A549 (cell line): ENCODE measurements at regions not wholly inside any gene's neighbourhood (a gene's known extent, or its start where the extent isn't known, plus 50 kb on each side); places are given as distances from the start of the nearest gene placed in this dataset.

ENCODE experiments used
- CBX8 ChIP-seq: fragments of 200-600 bp; sonication (generic); IDR thresholded peaks from 2 replicates; pipeline ENCODE4 v1.6.1; 2016
- EP300 ChIP-seq, 2 experiments: fragments of >200 bp; sonication (Bioruptor Twin); formaldehyde crosslinking; IDR thresholded peaks; 2 replicates in 1 of 2; 3 replicates in 1 of 2; pipeline ENCODE4 v1.6.1; 2016 to 2017
- FOSL2 ChIP-seq, 2 experiments: fragments of 450-650 bp in 1 of 2; fragments of >200 bp in 1 of 2; sonication (Bioruptor Twin) in 1 of 2; formaldehyde crosslinking; IDR thresholded peaks; 2 replicates each; pipeline versions ENCODE4 v1.5.0 to v1.6.1; 2016 to 2020; ENCODE audit warnings: mild to moderate bottlenecking in 1 of 2, moderate library complexity in 1 of 2
- GATA3 ChIP-seq: IDR thresholded peaks from 2 replicates; pipeline ENCODE4 v1.6.1; 2012; ENCODE audit warnings: borderline replicate concordance
- HDAC2 ChIP-seq: fragments of 200-600 bp; sonication (generic); IDR thresholded peaks from 2 replicates; pipeline ENCODE4 v1.6.1; 2016
- KDM1A ChIP-seq: fragments of 200-600 bp; sonication (generic); IDR thresholded peaks from 2 replicates; pipeline ENCODE4 v1.6.1; 2016; ENCODE audit warnings: low read depth, mild to moderate bottlenecking
- MAFK ChIP-seq: fragments of 450-650 bp; IDR thresholded peaks from 2 replicates; pipeline ENCODE4 v1.6.1; 2014; ENCODE audit not compliant: partially characterized antibody
- POLR2A ChIP-seq: IDR thresholded peaks from 2 replicates; pipeline ENCODE4 v1.6.1; 2012; ENCODE audit warnings: mild to moderate bottlenecking, low read length
- RNF2 ChIP-seq: fragments of 200-600 bp; sonication (generic); IDR thresholded peaks from 2 replicates; pipeline ENCODE4 v1.6.1; 2016; ENCODE audit warnings: low read depth, mild to moderate bottlenecking, antibody characterized with exemption, moderate library complexity, borderline replicate concordance
- SREBF2 ChIP-seq: fragments of 450-650 bp; IDR thresholded peaks from 2 replicates; pipeline ENCODE4 v1.6.1; 2014; ENCODE audit warnings: mild to moderate bottlenecking, moderate library complexity
- TF ChIP-seq, protein P1 (sequence below): fragments of >200 bp; sonication (Bioruptor Twin); formaldehyde crosslinking; IDR thresholded peaks from 3 replicates; pipeline ENCODE4 v1.5.1; 2016

DNA sequence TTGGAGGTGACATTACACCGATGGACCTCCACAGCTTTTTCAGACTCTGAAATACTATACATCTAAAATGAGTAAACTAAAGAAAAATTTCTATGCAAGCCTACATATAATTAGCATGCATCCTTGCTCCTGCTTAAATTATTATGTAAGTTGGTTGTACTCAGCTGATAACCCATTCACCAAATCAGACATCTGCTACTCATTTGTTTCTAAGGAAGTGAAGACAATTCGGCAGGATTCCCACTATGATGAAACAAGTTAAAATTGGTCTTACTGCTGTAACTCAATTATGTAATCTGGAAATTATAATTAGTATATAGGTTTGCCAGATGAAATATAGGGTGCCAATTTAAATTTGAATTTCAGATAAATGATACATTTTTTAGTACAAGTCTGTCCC, 59.5 kb upstream of the FGF13 start:
- TF ChIP-seq GATA3 (no peak), EP300 (IDR thresholded peaks at IDR 0.05) (no peak), CBX8 (no peak), MAFK (no peak), RNF2 (no peak), KDM1A (no peak), HDAC2 (no peak), POLR2A (no peak), FOSL2 (IDR thresholded peaks at IDR 0.05) (no peak), FOSL2 (CRISPR knock-in tag; IDR thresholded peaks at IDR 0.05) (no peak), SREBF2 (no peak)
- TF ChIP-seq, protein P1, sequence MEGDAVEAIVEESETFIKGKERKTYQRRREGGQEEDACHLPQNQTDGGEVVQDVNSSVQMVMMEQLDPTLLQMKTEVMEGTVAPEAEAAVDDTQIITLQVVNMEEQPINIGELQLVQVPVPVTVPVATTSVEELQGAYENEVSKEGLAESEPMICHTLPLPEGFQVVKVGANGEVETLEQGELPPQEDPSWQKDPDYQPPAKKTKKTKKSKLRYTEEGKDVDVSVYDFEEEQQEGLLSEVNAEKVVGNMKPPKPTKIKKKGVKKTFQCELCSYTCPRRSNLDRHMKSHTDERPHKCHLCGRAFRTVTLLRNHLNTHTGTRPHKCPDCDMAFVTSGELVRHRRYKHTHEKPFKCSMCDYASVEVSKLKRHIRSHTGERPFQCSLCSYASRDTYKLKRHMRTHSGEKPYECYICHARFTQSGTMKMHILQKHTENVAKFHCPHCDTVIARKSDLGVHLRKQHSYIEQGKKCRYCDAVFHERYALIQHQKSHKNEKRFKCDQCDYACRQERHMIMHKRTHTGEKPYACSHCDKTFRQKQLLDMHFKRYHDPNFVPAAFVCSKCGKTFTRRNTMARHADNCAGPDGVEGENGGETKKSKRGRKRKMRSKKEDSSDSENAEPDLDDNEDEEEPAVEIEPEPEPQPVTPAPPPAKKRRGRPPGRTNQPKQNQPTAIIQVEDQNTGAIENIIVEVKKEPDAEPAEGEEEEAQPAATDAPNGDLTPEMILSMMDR: no peak
